PC-3 (cell line): ENCODE measurements at regions not wholly inside any gene's neighbourhood (a gene's known extent, or its start where the extent isn't known, plus 50 kb on each side); places are given as distances from the start of the nearest gene placed in this dataset.

Experiments used
- EZH2 ChIP-seq: fragments of 300-600 bp; sonication (generic); IDR thresholded peaks from one replicate; pipeline ENCODE4 v1.6.1; 2017; ENCODE audit warnings: antibody characterized with exemption, mild to moderate bottlenecking, low read length; ENCODE audit not compliant: unreplicated experiment
- EZH2phosphoT487 ChIP-seq: fragments of 300-600 bp; sonication (generic); IDR thresholded peaks from 2 replicates; pipeline ENCODE4 v1.6.1; 2018; ENCODE audit warnings: mild to moderate bottlenecking, antibody characterized with exemption, low read length, borderline replicate concordance
- TF ChIP-seq, protein P1 (sequence below): fragments of 300-600 bp; sonication (generic); conservative IDR thresholded peaks from 2 replicates; pipeline ENCODE4 v1.5.1; 2017; ENCODE audit warnings: antibody characterized with exemption, low read depth, mild to moderate bottlenecking, low read length

DNA sequence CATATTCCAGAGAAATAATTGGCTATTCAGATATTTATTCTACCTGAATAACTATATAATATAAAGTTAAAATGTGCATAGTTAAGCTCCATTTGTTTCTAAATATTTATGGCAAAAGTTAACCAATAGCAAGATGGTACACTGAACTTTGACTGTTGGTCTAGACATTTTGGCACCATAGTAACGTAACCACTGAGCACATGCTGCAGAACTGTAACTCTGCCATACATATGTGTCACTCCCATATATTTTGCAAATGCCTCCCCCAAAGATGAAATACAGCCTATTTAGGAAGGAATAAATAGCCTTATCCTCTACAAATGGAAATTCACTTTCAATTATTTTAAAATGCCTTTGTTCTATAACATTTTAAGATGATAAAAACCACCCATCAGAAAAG, 424.9 kb downstream of the CENPC start:
- TF ChIP-seq, protein P1, sequence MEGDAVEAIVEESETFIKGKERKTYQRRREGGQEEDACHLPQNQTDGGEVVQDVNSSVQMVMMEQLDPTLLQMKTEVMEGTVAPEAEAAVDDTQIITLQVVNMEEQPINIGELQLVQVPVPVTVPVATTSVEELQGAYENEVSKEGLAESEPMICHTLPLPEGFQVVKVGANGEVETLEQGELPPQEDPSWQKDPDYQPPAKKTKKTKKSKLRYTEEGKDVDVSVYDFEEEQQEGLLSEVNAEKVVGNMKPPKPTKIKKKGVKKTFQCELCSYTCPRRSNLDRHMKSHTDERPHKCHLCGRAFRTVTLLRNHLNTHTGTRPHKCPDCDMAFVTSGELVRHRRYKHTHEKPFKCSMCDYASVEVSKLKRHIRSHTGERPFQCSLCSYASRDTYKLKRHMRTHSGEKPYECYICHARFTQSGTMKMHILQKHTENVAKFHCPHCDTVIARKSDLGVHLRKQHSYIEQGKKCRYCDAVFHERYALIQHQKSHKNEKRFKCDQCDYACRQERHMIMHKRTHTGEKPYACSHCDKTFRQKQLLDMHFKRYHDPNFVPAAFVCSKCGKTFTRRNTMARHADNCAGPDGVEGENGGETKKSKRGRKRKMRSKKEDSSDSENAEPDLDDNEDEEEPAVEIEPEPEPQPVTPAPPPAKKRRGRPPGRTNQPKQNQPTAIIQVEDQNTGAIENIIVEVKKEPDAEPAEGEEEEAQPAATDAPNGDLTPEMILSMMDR = no peak
- TF ChIP-seq EZH2 (no peak), EZH2phosphoT487 (no peak)
